Esophagus (tissue), 2 donors: ENCODE measurements at regions not wholly inside any gene's neighbourhood (a gene's known extent, or its start where the extent isn't known, plus 50 kb on each side); places are given as distances from the start of the nearest gene placed in this dataset.

Experiments
- H3K27ac ChIP-seq, 2 donors: one replicate each; pipeline ENCODE4 v1.5.1; 2013; ENCODE audit warnings: low read depth in 2 of 2, mild to moderate bottlenecking in 2 of 2, inconsistent platforms in 1 of 2, low read length in 1 of 2, moderate library complexity in 1 of 2
- H3K27me3 ChIP-seq, 2 donors: one replicate each; pipeline ENCODE4 v1.6.1; 2013; ENCODE audit warnings: low read length in 2 of 2, control low read depth in 1 of 2, mild to moderate bottlenecking in 1 of 2; ENCODE audit not compliant: insufficient read depth in 2 of 2, control insufficient read depth in 1 of 2
- H3K36me3 ChIP-seq, 2 donors: one replicate each; pipeline ENCODE4 v1.6.1; 2013; ENCODE audit warnings: low read length in 1 of 2; ENCODE audit not compliant: control insufficient read depth in 2 of 2, insufficient read depth in 2 of 2
- H3K4me1 ChIP-seq, 2 donors: one replicate each; pipeline ENCODE4 v1.6.1; 2013; ENCODE audit warnings: low read length in 1 of 2; ENCODE audit not compliant: control insufficient read depth in 2 of 2, insufficient read depth in 2 of 2
- H3K4me3 ChIP-seq, 2 donors: one replicate each; pipeline ENCODE4 v1.5.1; 2013; ENCODE audit warnings: low read length in 2 of 2, mild to moderate bottlenecking in 2 of 2, low read depth in 1 of 2, moderate library complexity in 1 of 2
- H3K9me3 ChIP-seq, 2 donors: one replicate each; pipeline ENCODE4 v1.6.1; 2013; ENCODE audit warnings: mild to moderate bottlenecking in 2 of 2, low read depth in 1 of 2, low read length in 1 of 2, moderate library complexity in 1 of 2; ENCODE audit not compliant: control insufficient read depth in 2 of 2, insufficient read depth in 1 of 2
- WGBS, 2 donors: extraction: QIAGEN DNeasy Blood & Tissue Kit; methylation state at CpG; one replicate each; pipeline ENCODE4 v1.1.7; 2013; 5-methylcytosine and 5-hydroxymethylcytosine counted together
- donor health status: healthy with polysubstance abuse.
- donor health status: Bipolar disorder and iron deficiency.

GRCh38 chr17:77858291-77859034, 100.0 kb upstream of the TNRC6C start:
- no peak overlapping the region for H3K27ac ChIP-seq
- H3K9me3 ChIP-seq = no peaks in the 10 kb centered on the region
- H3K36me3 ChIP-seq = no peaks in the 10 kb centered on the region
- WGBS, 2 donors = 81 to 85% methylated on average over 5 of the region's 5 CpGs
- H3K27me3 ChIP-seq = no peaks in the 10 kb centered on the region
- H3K4me1 ChIP-seq = peaks cover 0 to under 1% of the 10 kb centered on the region in 2 donors
- H3K4me3 ChIP-seq = no peak overlapping the region

GRCh38 chr17:77859035-77859810, 99.3 kb upstream of the TNRC6C start:
- Histone ChIP-seq H3K27me3 (no peaks in the 10 kb centered on the region), H3K9me3 (no peaks in the 10 kb centered on the region), H3K4me3 (no peak overlapping the region), H3K36me3 (no peaks in the 10 kb centered on the region), H3K4me1 (peaks cover 0 to 5% of the 10 kb centered on the region in 2 donors), H3K27ac (no peak overlapping the region)
- 67 to 70% methylated on average over 7 of the region's 7 CpGs for whole genome bisulfite sequencing, 2 donors

GRCh38 chr17:77861133-77861695, 97.3 kb upstream of the TNRC6C start:
- peaks cover 0 to 7% of the 10 kb centered on the region in 2 donors for H3K4me1 ChIP-seq
- 91% methylated on average over 1 of the region's 1 CpG for WGBS, 2 donors
- H3K27me3 ChIP-seq = no peaks in the 10 kb centered on the region
- H3K36me3 ChIP-seq = no peaks in the 10 kb centered on the region
- no peak overlapping the region for H3K4me3 ChIP-seq
- H3K27ac ChIP-seq = no peak overlapping the region
- no peaks in the 10 kb centered on the region for H3K9me3 ChIP-seq

GRCh38 chr17:77861981-77862645, 96.4 kb upstream of the TNRC6C start:
- Histone ChIP-seq H3K27me3 (no peaks in the 10 kb centered on the region), H3K27ac (no peak overlapping the region), H3K9me3 (no peaks in the 10 kb centered on the region), H3K4me3 (no peak overlapping the region), H3K4me1 (peaks cover 0 to 7% of the 10 kb centered on the region in 2 donors), H3K36me3 (no peaks in the 10 kb centered on the region)
- 85% methylated on average over 13 of the region's 13 CpGs for WGBS, 2 donors

GRCh38 chr17:77862890-77863813, 95.4 kb upstream of the TNRC6C start:
- Histone ChIP-seq H3K27me3 (no peaks in the 10 kb centered on the region), H3K9me3 (no peaks in the 10 kb centered on the region), H3K4me3 (no peak overlapping the region), H3K36me3 (no peaks in the 10 kb centered on the region), H3K4me1 (peaks cover 0 to 7% of the 10 kb centered on the region in 2 donors), H3K27ac (no peak overlapping the region)
- WGBS, 2 donors = 74 to 78% methylated on average over 14 of the region's 14 CpGs

GRCh38 chr17:77863814-77864161, 94.7 kb upstream of the TNRC6C start:
- Histone ChIP-seq H3K27me3 (no peaks in the 10 kb centered on the region), H3K36me3 (no peaks in the 10 kb centered on the region), H3K4me1 (peaks cover 2 to 7% of the 10 kb centered on the region in 2 donors), H3K9me3 (no peaks in the 10 kb centered on the region), H3K4me3 (no peak overlapping the region), H3K27ac (peak overlapping the region in 1 of 2 donors; percentile 6)
- 29 to 32% methylated on average over 11 to 12 of the region's 12 CpGs for whole genome bisulfite sequencing, 2 donors

- H3K4me1 ChIP-seq = peaks cover 2 to 7% of the 10 kb centered on the region in 2 donors
- no peaks in the 10 kb centered on the region for H3K27me3 ChIP-seq
- no peaks in the 10 kb centered on the region for H3K9me3 ChIP-seq
- H3K27ac ChIP-seq = peak overlapping the region in 1 of 2 donors; percentile 6
- no peaks in the 10 kb centered on the region for H3K36me3 ChIP-seq
- WGBS, 2 donors = 49 to 55% methylated on average over 21 of the region's 21 CpGs
- H3K4me3 ChIP-seq = no peak overlapping the region
Measured at GRCh38 chr17:77864234-77865111, 94.0 kb upstream of the TNRC6C start.

- no peak overlapping the region for H3K4me3 ChIP-seq
- H3K36me3 ChIP-seq = no peaks in the 10 kb centered on the region
- 73 to 82% methylated on average over 22 of the region's 22 CpGs for WGBS, 2 donors
- no peak overlapping the region for H3K27ac ChIP-seq
- peaks cover 2 to 7% of the 10 kb centered on the region in 2 donors for H3K4me1 ChIP-seq
- H3K9me3 ChIP-seq = no peaks in the 10 kb centered on the region
- H3K27me3 ChIP-seq = no peaks in the 10 kb centered on the region
Measured at GRCh38 chr17:77865112-77865611, 93.3 kb upstream of the TNRC6C start.
